Tibial nerve (tissue), 4 donors: ENCODE measurements at regions not wholly inside any gene's neighbourhood (a gene's known extent, or its start where the extent isn't known, plus 50 kb on each side); places are given as distances from the start of the nearest gene placed in this dataset.
"Not testable (repeated sequence)": the region's sequence is repeated elsewhere in the genome, so short reads cannot be mapped to it uniquely, and the experiment has no call there.

Experiments
- DNase-seq, 2 donors: peaks; one replicate each; pipeline ENCODE4 v3.0.0-alpha.2; 2019; ENCODE audit warnings: low spot score in 2 of 2
- H3K27ac ChIP-seq, 4 donors: fragments of 200-600 bp; sonication (generic) in 3 of 4; one replicate each; pipeline ENCODE4 v1.5.1; 2017 to 2019; ENCODE audit warnings: mild to moderate bottlenecking in 1 of 4
- H3K27me3 ChIP-seq, 2 donors: fragments of 200-600 bp; sonication (generic) in 1 of 2; one replicate each; pipeline versions ENCODE4 v1.5.1 to v1.6.0; 2017 to 2019
- H3K36me3 ChIP-seq, 3 donors: fragments of 200-600 bp; sonication (generic); one replicate each; pipeline ENCODE4 v1.5.1; 2018 to 2019
- H3K4me1 ChIP-seq, 4 donors: fragments of 200-600 bp; sonication (generic) in 3 of 4; one replicate each; pipeline ENCODE4 v1.5.1; 2017 to 2019
- H3K4me3 ChIP-seq, 4 donors: fragments of 200-600 bp; sonication (generic) in 3 of 4; one replicate each; pipeline ENCODE4 v1.5.1; 2017 to 2019; ENCODE audit warnings: mild to moderate bottlenecking in 1 of 4, moderate library complexity in 1 of 4
- H3K9me3 ChIP-seq, 4 donors: fragments of 200-600 bp; sonication (generic) in 3 of 4; one replicate each; pipeline ENCODE4 v1.5.1; 2017 to 2019
- EP300 ChIP-seq, 2 donors: sonication (generic); formaldehyde crosslinking; IDR thresholded peaks; one replicate each; pipeline ENCODE4 v1.6.1; 2017; ENCODE audit warnings: antibody characterized with exemption in 2 of 2, mild to moderate bottlenecking in 1 of 2
- POLR2A ChIP-seq, 2 donors: fragments of 450-650 bp; IDR thresholded peaks; one replicate each; pipeline ENCODE4 v1.6.1; 2017; ENCODE audit warnings: antibody characterized with exemption in 2 of 2, mild to moderate bottlenecking in 2 of 2, moderate library complexity in 2 of 2
- WGBS, 2 donors: methylation state at CpG; one replicate each; pipeline ENCODE4 v1.1.5; 2018; 5-methylcytosine and 5-hydroxymethylcytosine counted together
- TF ChIP-seq, protein P1 (sequence below), 5 experiments: fragments of 200-600 bp in 3 of 5; fragments of 450-650 bp in 2 of 5; sonication (generic) in 3 of 5; IDR thresholded peaks; one replicate each; pipeline ENCODE4 v1.5.1; 2016 to 2019; ENCODE audit warnings: antibody characterized with exemption in 5 of 5, mild to moderate bottlenecking in 3 of 5, moderate library complexity in 2 of 5

DNA sequence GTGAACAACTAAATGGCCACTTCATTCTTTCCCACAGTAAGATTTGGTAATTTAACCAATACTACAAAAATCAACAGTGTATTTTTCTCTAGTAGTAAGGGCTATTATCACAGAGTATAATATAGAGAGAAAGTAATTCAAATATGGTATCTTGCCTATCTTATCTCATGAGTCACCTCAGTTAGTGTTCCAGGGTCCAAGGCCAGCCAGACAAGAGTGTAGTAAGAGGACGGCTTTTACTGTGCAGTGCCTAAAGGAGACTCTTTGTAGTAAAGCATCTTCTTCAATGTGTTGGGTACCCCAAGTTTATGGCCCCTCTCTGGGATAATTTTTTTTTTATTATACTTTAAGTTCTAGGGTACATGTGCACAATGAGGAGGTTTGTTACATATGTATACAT, 607.4 kb downstream of the PKHD1 start:
- no peak for DNase-seq
- no peak for TF ChIP-seq EP300 (IDR thresholded peaks at IDR 0.05)
- TF ChIP-seq, protein P1, sequence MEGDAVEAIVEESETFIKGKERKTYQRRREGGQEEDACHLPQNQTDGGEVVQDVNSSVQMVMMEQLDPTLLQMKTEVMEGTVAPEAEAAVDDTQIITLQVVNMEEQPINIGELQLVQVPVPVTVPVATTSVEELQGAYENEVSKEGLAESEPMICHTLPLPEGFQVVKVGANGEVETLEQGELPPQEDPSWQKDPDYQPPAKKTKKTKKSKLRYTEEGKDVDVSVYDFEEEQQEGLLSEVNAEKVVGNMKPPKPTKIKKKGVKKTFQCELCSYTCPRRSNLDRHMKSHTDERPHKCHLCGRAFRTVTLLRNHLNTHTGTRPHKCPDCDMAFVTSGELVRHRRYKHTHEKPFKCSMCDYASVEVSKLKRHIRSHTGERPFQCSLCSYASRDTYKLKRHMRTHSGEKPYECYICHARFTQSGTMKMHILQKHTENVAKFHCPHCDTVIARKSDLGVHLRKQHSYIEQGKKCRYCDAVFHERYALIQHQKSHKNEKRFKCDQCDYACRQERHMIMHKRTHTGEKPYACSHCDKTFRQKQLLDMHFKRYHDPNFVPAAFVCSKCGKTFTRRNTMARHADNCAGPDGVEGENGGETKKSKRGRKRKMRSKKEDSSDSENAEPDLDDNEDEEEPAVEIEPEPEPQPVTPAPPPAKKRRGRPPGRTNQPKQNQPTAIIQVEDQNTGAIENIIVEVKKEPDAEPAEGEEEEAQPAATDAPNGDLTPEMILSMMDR (IDR thresholded peaks at IDR 0.05) = no peak
- TF ChIP-seq POLR2A (IDR thresholded peaks at IDR 0.05) = no peak
- WGBS, 2 donors = 85 to 96% methylated on average over 1 of the region's 1 CpG
- no peaks in the 10 kb centered on the region for H3K36me3 ChIP-seq
- H3K27me3 ChIP-seq = no peaks in the 10 kb centered on the region
- no peaks in the 10 kb centered on the region for H3K9me3 ChIP-seq
- H3K4me3 ChIP-seq = no peak overlapping the region
- no peak overlapping the region for H3K27ac ChIP-seq
- H3K4me1 ChIP-seq = no peaks in the 10 kb centered on the region

DNA sequence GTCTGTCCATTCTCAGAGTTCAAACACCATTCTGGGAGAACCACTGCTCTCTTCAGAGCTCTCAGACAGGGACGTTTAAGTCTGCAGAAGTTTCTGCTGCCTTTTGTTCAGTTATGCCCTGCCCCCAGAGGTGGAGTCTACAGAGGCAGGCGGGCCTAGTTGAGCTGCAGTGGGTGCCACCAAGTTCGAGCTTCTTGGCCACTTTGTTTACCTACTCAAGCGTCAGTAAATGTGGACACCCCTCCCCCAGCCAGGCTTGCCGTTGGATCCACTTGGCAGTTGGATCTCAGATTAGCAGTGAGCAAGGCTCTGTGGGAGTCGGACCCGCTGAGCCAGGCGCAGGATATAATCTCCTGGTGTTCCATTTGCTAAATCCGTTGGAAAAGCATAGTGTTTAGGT, 601.5 kb downstream of the PKHD1 start:
- H3K4me3 ChIP-seq, H3K27ac ChIP-seq, H3K9me3 ChIP-seq, DNase-seq, H3K4me1 ChIP-seq, H3K27me3 ChIP-seq, H3K36me3 ChIP-seq: not testable (repeated sequence)
- 88 to 92% methylated on average over 9 of the region's 9 CpGs for WGBS, 2 donors

DNA sequence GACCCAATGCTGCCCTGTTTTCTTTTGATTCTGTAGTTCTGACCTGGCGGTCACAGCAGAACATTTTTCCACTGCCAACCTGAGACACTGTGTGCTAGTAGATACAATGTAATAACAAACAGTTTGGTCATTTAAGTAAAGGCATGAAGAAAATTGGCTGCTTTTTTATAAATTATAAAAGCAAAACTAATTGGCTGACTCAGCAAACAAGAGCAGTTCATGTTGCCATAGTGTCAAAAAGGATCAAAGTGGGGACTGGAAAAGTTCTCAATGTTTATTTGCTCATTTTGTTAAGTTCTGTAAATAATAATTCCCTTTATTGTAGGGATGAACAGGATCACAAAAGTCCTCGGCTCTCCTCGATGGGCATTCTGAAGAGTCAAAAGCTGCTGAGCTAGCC, 599.5 kb downstream of the PKHD1 start:
- WGBS, 2 donors = 76 to 81% methylated on average over 3 of the region's 3 CpGs
- H3K4me1 ChIP-seq = no peaks in the 10 kb centered on the region
- TF ChIP-seq POLR2A (IDR thresholded peaks at IDR 0.05) = no peak
- TF ChIP-seq, protein P1 (IDR thresholded peaks at IDR 0.05) = no peak
- TF ChIP-seq EP300 (IDR thresholded peaks at IDR 0.05) = no peak
- H3K27ac ChIP-seq = no peak overlapping the region
- H3K9me3 ChIP-seq = peaks cover 0 to 5% (median 0%) of the 10 kb centered on the region in 4 donors
- no peak for DNase-seq
- H3K27me3 ChIP-seq = no peaks in the 10 kb centered on the region
- H3K4me3 ChIP-seq = no peak overlapping the region
- no peaks in the 10 kb centered on the region for H3K36me3 ChIP-seq

DNA sequence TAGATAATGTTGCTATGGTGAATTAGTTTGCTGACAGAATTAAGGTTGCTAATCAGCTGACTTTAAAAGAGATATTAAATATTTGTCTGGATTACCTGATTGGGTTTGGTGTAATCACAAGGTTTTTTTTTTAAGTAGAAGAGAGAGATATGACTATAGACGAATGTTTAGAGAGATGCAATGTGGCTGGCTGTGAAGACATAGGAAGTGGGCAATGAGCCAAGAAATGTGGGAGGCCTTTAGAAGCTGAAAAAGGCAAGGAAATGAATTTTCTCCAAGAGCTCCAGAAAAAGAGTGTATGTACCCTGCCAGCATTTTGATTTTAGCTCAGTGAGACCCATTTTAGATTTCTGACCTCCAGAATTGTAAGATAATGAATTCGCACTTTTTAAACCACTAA, 598.3 kb downstream of the PKHD1 start:
- TF ChIP-seq, protein P1 (IDR thresholded peaks at IDR 0.05) = no peak
- TF ChIP-seq POLR2A (IDR thresholded peaks at IDR 0.05) (no peak), EP300 (IDR thresholded peaks at IDR 0.05) (no peak)
- WGBS, 2 donors = 42 to 51% methylated on average over 2 of the region's 2 CpGs
- no peak overlapping the region for H3K27ac ChIP-seq

DNA sequence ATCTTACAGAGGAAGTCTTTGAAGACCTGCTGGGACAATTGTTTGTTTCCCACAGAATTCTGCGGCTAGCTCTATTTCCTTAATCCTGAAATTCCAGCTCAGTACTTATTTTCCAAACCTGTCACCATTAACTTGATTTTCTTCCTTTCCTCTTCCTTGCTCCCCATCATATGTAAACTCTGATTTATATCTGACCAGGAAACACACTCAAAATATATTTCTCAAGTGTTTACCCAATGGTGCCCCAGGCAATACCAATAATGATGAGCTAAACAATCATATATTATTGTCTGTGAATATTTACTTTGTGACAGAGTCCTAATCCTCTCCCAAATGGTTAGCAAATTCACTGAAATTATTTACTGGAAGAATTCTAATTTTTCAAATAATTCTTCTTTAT, 597.3 kb downstream of the PKHD1 start:
- no peaks in the 10 kb centered on the region for H3K27me3 ChIP-seq
- no peak for DNase-seq
- H3K4me3 ChIP-seq = no peak overlapping the region
- TF ChIP-seq POLR2A (IDR thresholded peaks at IDR 0.05) = no peak
- TF ChIP-seq, protein P1 (IDR thresholded peaks at IDR 0.05) = no peak
- H3K9me3 ChIP-seq = peaks cover 0 to 5% (median 0%) of the 10 kb centered on the region in 4 donors
- no peaks in the 10 kb centered on the region for H3K4me1 ChIP-seq
- 70 to 75% methylated on average over 1 of the region's 1 CpG for WGBS, 2 donors
- H3K36me3 ChIP-seq = no peaks in the 10 kb centered on the region
- H3K27ac ChIP-seq = no peak overlapping the region

More for the DNA sequence above, 598.3 kb downstream of the PKHD1 start:
- DNase-seq = no peak
- H3K36me3 ChIP-seq = no peaks in the 10 kb centered on the region
- no peaks in the 10 kb centered on the region for H3K27me3 ChIP-seq
- no peaks in the 10 kb centered on the region for H3K4me1 ChIP-seq
- peaks cover 0 to 5% (median 0%) of the 10 kb centered on the region in 4 donors for H3K9me3 ChIP-seq
- no peak overlapping the region for H3K4me3 ChIP-seq

DNA sequence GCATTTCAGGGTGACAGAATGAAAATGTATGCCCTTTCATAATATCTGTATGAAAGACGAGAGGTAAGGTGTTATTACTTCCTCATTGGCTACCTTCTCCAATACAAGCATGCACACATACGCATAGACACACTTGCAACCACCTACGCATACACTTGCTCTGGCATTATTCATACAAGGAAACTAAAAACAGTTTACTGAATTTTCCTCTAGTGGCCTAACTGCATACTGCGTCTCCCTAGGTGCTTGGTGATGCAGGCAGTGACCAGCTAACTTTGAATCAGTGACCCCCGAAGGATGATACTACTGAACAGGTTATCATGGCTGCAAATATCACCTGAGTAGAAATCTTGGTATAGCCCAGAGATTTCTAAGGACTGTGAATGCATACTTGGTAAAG, 593.1 kb downstream of the PKHD1 start:
- Histone ChIP-seq H3K27ac (no peak overlapping the region), H3K4me3 (no peak overlapping the region), H3K9me3 (no peaks in the 10 kb centered on the region), H3K27me3 (no peaks in the 10 kb centered on the region), H3K4me1 (no peaks in the 10 kb centered on the region), H3K36me3 (no peaks in the 10 kb centered on the region)
- no peak for DNase-seq
- TF ChIP-seq POLR2A (IDR thresholded peaks at IDR 0.05) = no peak
- no peak for TF ChIP-seq EP300 (IDR thresholded peaks at IDR 0.05)
- TF ChIP-seq, protein P1 (IDR thresholded peaks at IDR 0.05) = no peak
- WGBS, 2 donors = 88% methylated on average over 5 of the region's 5 CpGs
